ENCODE measurements at regions not wholly inside any gene's neighbourhood (a gene's known extent, or its start where the extent isn't known, plus 50 kb on each side); places are given as distances from the start of the nearest gene placed in this dataset.

GRCh38 chr2:207276858-207277257, 111.1 kb upstream of the KLF7 start:
- TF ChIP-seq, protein P1, sequence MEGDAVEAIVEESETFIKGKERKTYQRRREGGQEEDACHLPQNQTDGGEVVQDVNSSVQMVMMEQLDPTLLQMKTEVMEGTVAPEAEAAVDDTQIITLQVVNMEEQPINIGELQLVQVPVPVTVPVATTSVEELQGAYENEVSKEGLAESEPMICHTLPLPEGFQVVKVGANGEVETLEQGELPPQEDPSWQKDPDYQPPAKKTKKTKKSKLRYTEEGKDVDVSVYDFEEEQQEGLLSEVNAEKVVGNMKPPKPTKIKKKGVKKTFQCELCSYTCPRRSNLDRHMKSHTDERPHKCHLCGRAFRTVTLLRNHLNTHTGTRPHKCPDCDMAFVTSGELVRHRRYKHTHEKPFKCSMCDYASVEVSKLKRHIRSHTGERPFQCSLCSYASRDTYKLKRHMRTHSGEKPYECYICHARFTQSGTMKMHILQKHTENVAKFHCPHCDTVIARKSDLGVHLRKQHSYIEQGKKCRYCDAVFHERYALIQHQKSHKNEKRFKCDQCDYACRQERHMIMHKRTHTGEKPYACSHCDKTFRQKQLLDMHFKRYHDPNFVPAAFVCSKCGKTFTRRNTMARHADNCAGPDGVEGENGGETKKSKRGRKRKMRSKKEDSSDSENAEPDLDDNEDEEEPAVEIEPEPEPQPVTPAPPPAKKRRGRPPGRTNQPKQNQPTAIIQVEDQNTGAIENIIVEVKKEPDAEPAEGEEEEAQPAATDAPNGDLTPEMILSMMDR (IDR thresholded peaks at IDR 0.05), result no peak
- TF ChIP-seq EZH2 (IDR thresholded peaks at IDR 0.05), result no peak

Data from neural progenitor cell (in vitro differentiated cells).